Panc1 (cell line): ENCODE measurements at regions not wholly inside any gene's neighbourhood (a gene's known extent, or its start where the extent isn't known, plus 50 kb on each side); places are given as distances from the start of the nearest gene placed in this dataset.
A peak's percentile ranks its signal among the peaks of the same experiment; 100 is the strongest.
"Not testable (repeated sequence)": the region's sequence is repeated elsewhere in the genome, so short reads cannot be mapped to it uniquely, and the experiment has no call there.

Source experiments
- ATAC-seq: fragments of 200-7000 bp; cut with Tn5 transposase; 2 replicates; pipeline ENCODE4 v1.9.1; 2020; ENCODE audit warnings: mild to moderate bottlenecking, moderate library complexity
- BruUV-seq: library from RNA; stranded (reverse); fragments of 400-500 nt; replicated peaks from 2 replicates; lab custom pipeline; 2021; lab: Mats Ljungman, UMichigan
- CTCF ChIA-PET: fragments of 300-600 bp; sonication (Branson Sonifier 250); formaldehyde crosslinking; loops from one replicate; lab custom pipeline; 2022; ENCODE audit warnings: antibody characterized with exemption; lab: Charles Lee
- POLR2A ChIA-PET: fragments of 300-600 bp; sonication (Branson Sonifier 250); formaldehyde crosslinking; loops from one replicate; lab custom pipeline; 2022; ENCODE audit warnings: antibody characterized with exemption; lab: Charles Lee
- DNase-seq: peaks from one replicate; pipeline ENCODE4 v3.0.0-alpha.2; 2010; ENCODE audit warnings: low read depth, low spot score
- H3K27ac ChIP-seq: 2 replicates; pipeline ENCODE4 v1.5.1; 2011; ENCODE audit warnings: mild to moderate bottlenecking, low read length, inconsistent platforms
- H3K27me3 ChIP-seq: fragments of 200-500 bp; sonication (Bioruptor generic); 2 replicates; pipeline ENCODE4 v1.6.0; 2014; ENCODE audit warnings: low read length, inconsistent platforms; ENCODE audit not compliant: control insufficient read depth, insufficient read depth
- H3K36me3 ChIP-seq: fragments of 200-500 bp; sonication (Bioruptor generic); 2 replicates; pipeline ENCODE4 v1.5.1; 2014; ENCODE audit warnings: inconsistent platforms, mild to moderate bottlenecking, low read length, moderate library complexity; ENCODE audit not compliant: control insufficient read depth, insufficient read depth
- H3K4me1 ChIP-seq: 2 replicates; pipeline ENCODE4 v1.5.1; 2011; ENCODE audit warnings: inconsistent platforms, mild to moderate bottlenecking, low read length, moderate library complexity; ENCODE audit not compliant: control insufficient read depth, insufficient read depth
- H3K4me3 ChIP-seq, 2 experiments: 2 replicates each; pipeline ENCODE4 v1.5.1; 2011 to 2012; ENCODE audit warnings: low read depth in 2 of 2, low read length in 2 of 2, mild to moderate bottlenecking in 2 of 2, inconsistent platforms in 1 of 2, moderate library complexity in 1 of 2
- H3K9me3 ChIP-seq: fragments of 200-500 bp; sonication (Bioruptor generic); 2 replicates; pipeline ENCODE4 v1.5.1; 2014; ENCODE audit warnings: low read depth, mild to moderate bottlenecking, inconsistent platforms, low read length, moderate library complexity; ENCODE audit not compliant: control insufficient read depth, insufficient read depth
- POLR2AphosphoS5 ChIP-seq: IDR thresholded peaks from 2 replicates; pipeline ENCODE4 v1.6.1; 2012; ENCODE audit warnings: mild to moderate bottlenecking, low read depth, low read length, moderate library complexity
- REST ChIP-seq, 2 experiments: IDR thresholded peaks; 2 replicates each; pipeline ENCODE4 v1.6.1; 2011 to 2012; ENCODE audit warnings: low read depth in 2 of 2, control low read depth in 1 of 2, low read length in 1 of 2, mild to moderate bottlenecking in 1 of 2, moderate library complexity in 1 of 2; ENCODE audit not compliant: insufficient read depth in 1 of 2
- SIN3A ChIP-seq: IDR thresholded peaks from 2 replicates; pipeline ENCODE4 v1.6.1; 2012; ENCODE audit warnings: low read depth, mild to moderate bottlenecking, low read length, moderate library complexity, borderline replicate concordance; ENCODE audit not compliant: insufficient read depth
- TCF7L2 ChIP-seq: IDR thresholded peaks from 2 replicates; pipeline ENCODE4 v1.6.1; 2011; ENCODE audit warnings: mild to moderate bottlenecking, low read depth, low read length, inconsistent platforms
- in situ Hi-C: cut with HindIII; loops from 2 replicates; pipeline ENCODE4 v1.10.0; 2016; ENCODE audit warnings: low sequenced_read_pairs, low pct_unique_long_range_greater_than_20kb
- intact Hi-C: fragments of 100-400 bp; cut with micrococcal nuclease; formaldehyde crosslinking; loops from one replicate; pipeline ENCODE4 v1.10.0; 2022; ENCODE audit not compliant: unreplicated experiment
- TF ChIP-seq, protein P1 (sequence below): fragments of 450-650 bp; IDR thresholded peaks from 2 replicates; pipeline ENCODE4 v1.5.1; 2017; ENCODE audit warnings: mild to moderate bottlenecking

DNA sequence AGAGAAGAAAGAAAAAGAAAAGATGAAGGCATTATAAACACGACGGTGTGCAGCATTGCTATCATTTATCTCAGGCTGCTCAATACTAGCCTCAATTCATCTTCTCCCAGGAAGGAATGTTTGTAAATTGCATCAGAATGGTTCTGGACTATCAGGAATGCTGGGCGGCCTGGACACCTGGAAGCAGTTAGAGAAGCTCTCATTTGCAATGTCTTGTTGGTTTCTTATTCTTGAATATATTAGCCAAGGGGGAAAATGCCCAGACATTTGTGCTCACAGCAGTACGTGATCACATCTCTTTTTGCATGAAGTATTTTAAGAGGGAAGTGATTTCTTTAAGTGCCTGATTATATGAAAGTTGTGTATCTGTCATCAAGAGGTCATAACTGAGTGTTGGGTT lies 85.6 kb upstream of the IMMP2L start:
- DNase-seq (no peak), ATAC-seq (no peak)
- Histone ChIP-seq H3K36me3 (no peaks in the 10 kb centered on the region), H3K4me3 (no peak overlapping the region), H3K27me3 (no peaks in the 10 kb centered on the region), H3K4me1 (peaks cover 7% of the 10 kb centered on the region; the same call in 1 of the 2 replicates), H3K27ac (no peak overlapping the region), H3K9me3 (no peaks in the 10 kb centered on the region)
- BruUV-seq: no TSS peak
- intact Hi-C loops: loop anchor here (5.0 kb wide), 1 partner anchor 84 kb away; no protein-coding TSS in a partner anchor
- ChIA-PET CTCF (no interaction called here), POLR2A (no interaction called here)
- in situ Hi-C loops: no loop called here
- TF ChIP-seq TCF7L2 (no peak), POLR2AphosphoS5 (no peak), SIN3A (no peak), REST (IDR thresholded peaks at IDR 0.05; ENCODE audit: insufficient read depth in 1 of 2, low read depth in 2 of 2, low read length in 1 of 2) (no peak)
- TF ChIP-seq, protein P1, sequence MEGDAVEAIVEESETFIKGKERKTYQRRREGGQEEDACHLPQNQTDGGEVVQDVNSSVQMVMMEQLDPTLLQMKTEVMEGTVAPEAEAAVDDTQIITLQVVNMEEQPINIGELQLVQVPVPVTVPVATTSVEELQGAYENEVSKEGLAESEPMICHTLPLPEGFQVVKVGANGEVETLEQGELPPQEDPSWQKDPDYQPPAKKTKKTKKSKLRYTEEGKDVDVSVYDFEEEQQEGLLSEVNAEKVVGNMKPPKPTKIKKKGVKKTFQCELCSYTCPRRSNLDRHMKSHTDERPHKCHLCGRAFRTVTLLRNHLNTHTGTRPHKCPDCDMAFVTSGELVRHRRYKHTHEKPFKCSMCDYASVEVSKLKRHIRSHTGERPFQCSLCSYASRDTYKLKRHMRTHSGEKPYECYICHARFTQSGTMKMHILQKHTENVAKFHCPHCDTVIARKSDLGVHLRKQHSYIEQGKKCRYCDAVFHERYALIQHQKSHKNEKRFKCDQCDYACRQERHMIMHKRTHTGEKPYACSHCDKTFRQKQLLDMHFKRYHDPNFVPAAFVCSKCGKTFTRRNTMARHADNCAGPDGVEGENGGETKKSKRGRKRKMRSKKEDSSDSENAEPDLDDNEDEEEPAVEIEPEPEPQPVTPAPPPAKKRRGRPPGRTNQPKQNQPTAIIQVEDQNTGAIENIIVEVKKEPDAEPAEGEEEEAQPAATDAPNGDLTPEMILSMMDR: no peak

DNA sequence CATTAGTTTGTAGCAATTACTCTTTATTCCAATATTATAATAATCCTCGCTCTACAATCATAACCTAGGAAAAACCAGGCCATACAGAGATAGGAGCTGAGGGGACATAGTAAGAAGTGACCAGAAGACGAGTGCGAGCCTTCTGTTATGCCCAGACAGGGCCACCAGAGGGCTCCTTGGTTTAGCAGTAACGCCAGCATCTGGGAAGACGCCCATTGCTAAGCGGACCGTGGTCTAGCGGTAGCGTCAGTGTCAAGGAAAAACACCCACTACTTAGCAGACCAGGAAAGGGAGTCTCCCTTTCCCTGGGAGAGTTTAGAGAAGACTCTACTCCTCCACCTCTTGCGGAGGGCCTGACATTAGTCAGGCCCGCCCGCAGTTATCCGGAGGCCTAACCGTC lies 82.3 kb upstream of the IMMP2L start:
- H3K9me3 ChIP-seq, H3K27me3 ChIP-seq, CTCF ChIA-PET, intact Hi-C loops, H3K4me3 ChIP-seq, H3K4me1 ChIP-seq, ATAC-seq, H3K36me3 ChIP-seq, POLR2A ChIA-PET, BruUV-seq, DNase-seq, H3K27ac ChIP-seq, in situ Hi-C loops: not testable (repeated sequence)
- TF ChIP-seq, protein P1: peak; percentile 54

- no peak for ATAC-seq
Observed at GRCh38 chr7:111642373-111642772, 80.1 kb upstream of the IMMP2L start.

More at GRCh38 chr7:111642373-111642772, 80.1 kb upstream of the IMMP2L start:
- in situ Hi-C loops (no loop called here), intact Hi-C loops (no loop called here)
- Histone ChIP-seq H3K36me3 (no peaks in the 10 kb centered on the region), H3K4me1 (no peaks in the 10 kb centered on the region), H3K27ac (no peak overlapping the region), H3K4me3 (no peak overlapping the region), H3K9me3 (no peaks in the 10 kb centered on the region), H3K27me3 (no peaks in the 10 kb centered on the region)
- BruUV-seq: no TSS peak
- POLR2A ChIA-PET: no interaction called here
- no peak for DNase-seq
- CTCF ChIA-PET: no interaction called here
- TF ChIP-seq SIN3A: no peak
- TF ChIP-seq TCF7L2: no peak
- no peak for TF ChIP-seq POLR2AphosphoS5
- TF ChIP-seq, protein P1: no peak
